ENCODE measurements at regions not wholly inside any gene's neighbourhood (a gene's known extent, or its start where the extent isn't known, plus 50 kb on each side); places are given as distances from the start of the nearest gene placed in this dataset.

DNA sequence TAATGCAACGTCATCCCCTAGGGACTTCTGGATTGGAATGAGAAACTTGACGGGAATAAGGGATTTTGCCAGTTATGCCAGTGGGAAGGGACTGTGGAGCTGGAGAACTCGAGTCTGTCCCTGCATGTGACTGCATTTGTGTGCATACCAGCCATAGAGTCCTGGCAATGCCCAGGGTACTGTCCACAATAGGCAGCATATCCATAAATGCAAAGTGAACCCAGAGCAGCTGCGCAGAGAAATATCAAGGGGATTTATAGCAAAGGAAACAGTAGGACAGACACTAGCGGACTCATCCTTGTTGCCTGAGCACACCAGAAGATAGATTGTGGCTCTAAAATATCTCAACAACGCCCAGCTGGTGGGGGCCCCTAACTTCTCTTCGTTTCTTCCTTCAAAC lies 247.1 kb upstream of the SRRM4 start:
- intact Hi-C loops (cut with micrococcal nuclease; ENCODE audit: unreplicated experiment): no loop called here
- Mint-ChIP-seq H3K36me3 (ENCODE audit: insufficient read depth, unreplicated experiment) (no peaks in the 10 kb centered on the region), H3K4me1 (ENCODE audit: low read depth, unreplicated experiment) (peaks cover 8% of the 10 kb centered on the region), H3K4me3 (ENCODE audit: low read depth, unreplicated experiment) (no peak overlapping the region), H3K27me3 (ENCODE audit: unreplicated experiment) (no peaks in the 10 kb centered on the region), H3K9me3 (ENCODE audit: low read depth, unreplicated experiment) (peaks cover 2% of the 10 kb centered on the region), H3K27ac (ENCODE audit: unreplicated experiment) (no peak overlapping the region)
- BruUV-seq (replicated peaks): no TSS peak
- DNase-seq: no peak
- CTCF ChIA-PET: no interaction called here
- TF ChIP-seq CTCF (IDR thresholded peaks at IDR 0.05; ENCODE audit: unreplicated experiment): no peak

DNA sequence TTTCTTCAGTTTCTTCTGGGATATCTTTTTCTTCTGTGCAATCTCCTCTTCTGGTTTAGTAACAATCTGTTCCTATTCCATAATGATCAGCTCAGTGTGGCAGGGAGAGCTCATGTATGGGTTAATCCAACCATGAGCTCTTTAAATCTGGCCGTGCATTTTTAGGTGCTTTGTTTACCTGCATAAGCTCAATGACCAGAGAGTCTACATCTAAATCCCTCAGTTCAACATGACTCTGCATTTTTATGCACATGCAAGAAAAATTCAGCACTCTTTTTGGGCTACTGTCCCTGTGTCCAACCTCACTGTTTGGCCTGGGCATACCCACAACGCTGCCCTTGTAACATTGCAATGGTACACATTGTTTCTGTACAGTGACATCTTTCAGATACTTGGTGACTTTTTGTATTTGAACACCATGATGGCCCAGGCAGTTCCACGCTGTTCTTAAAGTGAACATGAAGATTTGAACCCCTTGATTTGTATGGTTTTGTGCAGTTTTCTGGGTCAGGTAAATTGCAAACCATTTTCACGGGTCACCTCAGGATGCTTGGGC lies 243.3 kb upstream of the SRRM4 start:
- no peak overlapping the region for H3K27ac Mint-ChIP-seq (ENCODE audit: unreplicated experiment)
- DNase-seq: no peak
- H3K36me3 Mint-ChIP-seq (ENCODE audit: insufficient read depth, unreplicated experiment): no peaks in the 10 kb centered on the region
- peaks cover 10% of the 10 kb centered on the region for H3K27me3 Mint-ChIP-seq (ENCODE audit: unreplicated experiment)
- no peak for TF ChIP-seq CTCF (IDR thresholded peaks at IDR 0.05; ENCODE audit: unreplicated experiment)
- intact Hi-C loops (cut with micrococcal nuclease; ENCODE audit: unreplicated experiment): no loop called here
- peaks cover 9% of the 10 kb centered on the region for H3K9me3 Mint-ChIP-seq (ENCODE audit: low read depth, unreplicated experiment)
- no peak overlapping the region for H3K4me3 Mint-ChIP-seq (ENCODE audit: low read depth, unreplicated experiment)
- CTCF ChIA-PET: no interaction called here
- H3K4me1 Mint-ChIP-seq (ENCODE audit: low read depth, unreplicated experiment): peaks cover 5% of the 10 kb centered on the region
- no TSS peak for BruUV-seq (replicated peaks)

DNA sequence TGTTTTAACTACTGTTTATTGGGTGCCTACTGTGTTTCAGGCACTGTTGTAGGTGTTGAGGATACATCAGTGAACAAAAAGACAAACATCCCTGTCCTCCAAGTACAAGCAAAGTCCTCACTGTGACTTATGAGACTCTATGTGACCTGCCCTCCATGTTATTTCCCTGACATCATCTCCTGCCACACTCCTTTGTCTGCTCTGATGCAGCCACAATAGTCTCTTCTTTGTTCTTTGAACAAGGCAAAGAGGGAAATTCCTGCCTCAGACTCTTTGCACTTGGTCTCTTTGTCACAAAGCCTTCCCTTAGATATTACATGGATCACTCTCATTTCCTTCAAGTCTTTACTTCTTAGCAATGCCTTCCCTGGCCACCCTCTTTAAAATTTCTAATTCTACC lies 240.1 kb upstream of the SRRM4 start:
- TF ChIP-seq CTCF (IDR thresholded peaks at IDR 0.05; ENCODE audit: unreplicated experiment): no peak
- Mint-ChIP-seq H3K27ac (ENCODE audit: unreplicated experiment) (no peak overlapping the region), H3K4me3 (ENCODE audit: low read depth, unreplicated experiment) (no peak overlapping the region), H3K36me3 (ENCODE audit: insufficient read depth, unreplicated experiment) (no peaks in the 10 kb centered on the region), H3K4me1 (ENCODE audit: low read depth, unreplicated experiment) (peaks cover 13% of the 10 kb centered on the region), H3K9me3 (ENCODE audit: low read depth, unreplicated experiment) (peaks cover 15% of the 10 kb centered on the region), H3K27me3 (ENCODE audit: unreplicated experiment) (peaks cover 10% of the 10 kb centered on the region)
- no peak for DNase-seq
- BruUV-seq (replicated peaks): no TSS peak
- CTCF ChIA-PET: no interaction called here
- intact Hi-C loops (cut with micrococcal nuclease; ENCODE audit: unreplicated experiment): no loop called here

DNA sequence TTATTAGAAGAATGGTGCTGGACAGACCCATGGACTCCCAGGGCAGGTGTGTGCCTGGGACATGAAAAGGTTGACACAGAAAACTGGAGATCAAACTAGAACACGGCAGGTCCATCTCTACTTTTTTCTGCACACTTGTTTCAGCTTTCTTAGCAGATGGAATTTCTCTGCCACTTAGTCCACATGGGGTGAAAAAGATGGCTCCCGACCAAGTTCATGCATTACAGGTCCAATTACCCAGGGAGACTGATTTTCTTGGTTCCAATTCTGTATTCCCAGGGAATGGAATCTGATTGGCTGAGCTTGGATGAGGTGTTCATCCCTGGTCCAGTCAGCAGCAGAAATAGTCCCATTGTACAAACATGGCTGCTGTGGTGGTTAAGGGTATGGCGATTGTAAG lies 238.9 kb upstream of the SRRM4 start:
- BruUV-seq (replicated peaks): no TSS peak

More for the DNA sequence above, 238.9 kb upstream of the SRRM4 start:
- Mint-ChIP-seq H3K4me1 (ENCODE audit: low read depth, unreplicated experiment) (peaks cover 13% of the 10 kb centered on the region), H3K9me3 (ENCODE audit: low read depth, unreplicated experiment) (peaks cover 15% of the 10 kb centered on the region), H3K4me3 (ENCODE audit: low read depth, unreplicated experiment) (no peak overlapping the region), H3K27ac (ENCODE audit: unreplicated experiment) (no peak overlapping the region), H3K27me3 (ENCODE audit: unreplicated experiment) (peaks cover 10% of the 10 kb centered on the region), H3K36me3 (ENCODE audit: insufficient read depth, unreplicated experiment) (no peaks in the 10 kb centered on the region)
- intact Hi-C loops (cut with micrococcal nuclease; ENCODE audit: unreplicated experiment): no loop called here
- TF ChIP-seq CTCF (IDR thresholded peaks at IDR 0.05; ENCODE audit: unreplicated experiment): no peak
- DNase-seq: no peak
- CTCF ChIA-PET: no interaction called here

Measured in Calu3 (cell line).